ENCODE measurements at regions not wholly inside any gene's neighbourhood (a gene's known extent, or its start where the extent isn't known, plus 50 kb on each side); places are given as distances from the start of the nearest gene placed in this dataset.

- TF ChIP-seq ZFP3 (CRISPR knock-in tag; IDR thresholded peaks at IDR 0.05): no peak
- TF ChIP-seq CSDC2 (CRISPR knock-in tag; IDR thresholded peaks at IDR 0.05): no peak
- no peak for TF ChIP-seq ISL1 (CRISPR knock-in tag; IDR thresholded peaks at IDR 0.05)
- TF ChIP-seq TCF4 (CRISPR knock-in tag; IDR thresholded peaks at IDR 0.05; ENCODE audit: borderline replicate concordance): no peak
- TF ChIP-seq BACH2 (CRISPR knock-in tag; IDR thresholded peaks at IDR 0.05; ENCODE audit: borderline replicate concordance): no peak
- no peak for TF ChIP-seq SNAI2 (CRISPR knock-in tag; IDR thresholded peaks at IDR 0.05)
- no peak for TF ChIP-seq ESRRG (CRISPR knock-in tag; IDR thresholded peaks at IDR 0.05)
- no peak for TF ChIP-seq PPARA (CRISPR knock-in tag; IDR thresholded peaks at IDR 0.05; ENCODE audit: borderline replicate concordance)
- no peak for TF ChIP-seq POU6F1 (CRISPR knock-in tag; IDR thresholded peaks at IDR 0.05; ENCODE audit: borderline replicate concordance, low read depth)
- no peak for TF ChIP-seq ARNTL (CRISPR knock-in tag; IDR thresholded peaks at IDR 0.05; ENCODE audit: borderline replicate concordance, low read depth)
- no peak for TF ChIP-seq ZFP30 (CRISPR knock-in tag; IDR thresholded peaks at IDR 0.05)
- no peak for TF ChIP-seq CREB5 (CRISPR knock-in tag; IDR thresholded peaks at IDR 0.05; ENCODE audit: low read depth)
- TF ChIP-seq ZNF70 (CRISPR knock-in tag; IDR thresholded peaks at IDR 0.05): no peak
- TF ChIP-seq ZNF8 (CRISPR knock-in tag; IDR thresholded peaks at IDR 0.05): no peak
- no peak for TF ChIP-seq ZNF565 (CRISPR knock-in tag; conservative IDR thresholded peaks at IDR 0.05; ENCODE audit: low read depth)
- ATAC-seq: no peak
These were observed 394.7 kb upstream of the ASIC2 start for GRCh38 chr17:33687831-33688230.

GRCh38 chr17:33688771-33689170, 395.7 kb upstream of the ASIC2 start:
- TF ChIP-seq ISL1 (CRISPR knock-in tag; IDR thresholded peaks at IDR 0.05) (no peak), RARB (CRISPR knock-in tag; IDR thresholded peaks at IDR 0.05) (no peak), ZFP30 (CRISPR knock-in tag; IDR thresholded peaks at IDR 0.05) (no peak), ZFP3 (CRISPR knock-in tag; IDR thresholded peaks at IDR 0.05) (no peak), GLIS3 (CRISPR knock-in tag; IDR thresholded peaks at IDR 0.05) (no peak), ESRRG (CRISPR knock-in tag; IDR thresholded peaks at IDR 0.05) (no peak), PPARA (CRISPR knock-in tag; IDR thresholded peaks at IDR 0.05; ENCODE audit: borderline replicate concordance) (no peak), CSRNP3 (CRISPR knock-in tag; IDR thresholded peaks at IDR 0.05) (no peak), CSDC2 (CRISPR knock-in tag; IDR thresholded peaks at IDR 0.05) (no peak), SNAI2 (CRISPR knock-in tag; IDR thresholded peaks at IDR 0.05) (no peak), TCF4 (CRISPR knock-in tag; IDR thresholded peaks at IDR 0.05; ENCODE audit: borderline replicate concordance) (no peak), ZC3H10 (CRISPR knock-in tag; IDR thresholded peaks at IDR 0.05) (no peak), ZNF565 (CRISPR knock-in tag; conservative IDR thresholded peaks at IDR 0.05; ENCODE audit: low read depth) (no peak), BACH2 (CRISPR knock-in tag; IDR thresholded peaks at IDR 0.05; ENCODE audit: borderline replicate concordance) (no peak), TOX (CRISPR knock-in tag; IDR thresholded peaks at IDR 0.05; ENCODE audit: borderline replicate concordance) (no peak), ZNF8 (CRISPR knock-in tag; IDR thresholded peaks at IDR 0.05) (no peak)
- ATAC-seq: no peak

GRCh38 chr17:33689725-33690124, 396.6 kb upstream of the ASIC2 start:
- no peak for ATAC-seq
- no peak for TF ChIP-seq GLIS3 (CRISPR knock-in tag; IDR thresholded peaks at IDR 0.05)
- no peak for TF ChIP-seq ZNF565 (CRISPR knock-in tag; conservative IDR thresholded peaks at IDR 0.05; ENCODE audit: low read depth)
- TF ChIP-seq ZNF70 (CRISPR knock-in tag; IDR thresholded peaks at IDR 0.05): no peak
- TF ChIP-seq BACH2 (CRISPR knock-in tag; IDR thresholded peaks at IDR 0.05; ENCODE audit: borderline replicate concordance): no peak
- no peak for TF ChIP-seq ZFP3 (CRISPR knock-in tag; IDR thresholded peaks at IDR 0.05)
- TF ChIP-seq TOX (CRISPR knock-in tag; IDR thresholded peaks at IDR 0.05; ENCODE audit: borderline replicate concordance): no peak
- no peak for TF ChIP-seq TCF4 (CRISPR knock-in tag; IDR thresholded peaks at IDR 0.05; ENCODE audit: borderline replicate concordance)
- TF ChIP-seq OSR1 (CRISPR knock-in tag; IDR thresholded peaks at IDR 0.05): no peak
- TF ChIP-seq PPARA (CRISPR knock-in tag; IDR thresholded peaks at IDR 0.05; ENCODE audit: borderline replicate concordance): no peak
- no peak for TF ChIP-seq ARNTL (CRISPR knock-in tag; IDR thresholded peaks at IDR 0.05; ENCODE audit: borderline replicate concordance, low read depth)
- TF ChIP-seq CSDC2 (CRISPR knock-in tag; IDR thresholded peaks at IDR 0.05): no peak
- no peak for TF ChIP-seq RARB (CRISPR knock-in tag; IDR thresholded peaks at IDR 0.05)

- no peak for ATAC-seq
- TF ChIP-seq POU6F1 (CRISPR knock-in tag; IDR thresholded peaks at IDR 0.05; ENCODE audit: borderline replicate concordance, low read depth): no peak
- TF ChIP-seq RARB (CRISPR knock-in tag; IDR thresholded peaks at IDR 0.05): no peak
- TF ChIP-seq ARNTL (CRISPR knock-in tag; IDR thresholded peaks at IDR 0.05; ENCODE audit: borderline replicate concordance, low read depth): no peak
- TF ChIP-seq SNAI2 (CRISPR knock-in tag; IDR thresholded peaks at IDR 0.05): no peak
- TF ChIP-seq TCF4 (CRISPR knock-in tag; IDR thresholded peaks at IDR 0.05; ENCODE audit: borderline replicate concordance): no peak
- TF ChIP-seq TOX (CRISPR knock-in tag; IDR thresholded peaks at IDR 0.05; ENCODE audit: borderline replicate concordance): no peak
- TF ChIP-seq PPARA (CRISPR knock-in tag; IDR thresholded peaks at IDR 0.05; ENCODE audit: borderline replicate concordance): no peak
- no peak for TF ChIP-seq PATZ1 (CRISPR knock-in tag; IDR thresholded peaks at IDR 0.05; ENCODE audit: borderline replicate concordance)
- TF ChIP-seq ESRRG (CRISPR knock-in tag; IDR thresholded peaks at IDR 0.05): no peak
- TF ChIP-seq ZFP3 (CRISPR knock-in tag; IDR thresholded peaks at IDR 0.05): no peak
- no peak for TF ChIP-seq CSDC2 (CRISPR knock-in tag; IDR thresholded peaks at IDR 0.05)
- no peak for TF ChIP-seq ZNF8 (CRISPR knock-in tag; IDR thresholded peaks at IDR 0.05)
- TF ChIP-seq ZNF70 (CRISPR knock-in tag; IDR thresholded peaks at IDR 0.05): no peak
These were observed 402.3 kb upstream of the ASIC2 start for GRCh38 chr17:33695431-33695830.
